ENCODE measurements at regions not wholly inside any gene's neighbourhood (a gene's known extent, or its start where the extent isn't known, plus 50 kb on each side); places are given as distances from the start of the nearest gene placed in this dataset.

GRCh38 chr2:215874418-215874817 lies 138.9 kb downstream of the MREG start:
- no peaks in the 10 kb centered on the region for H3K4me1 ChIP-seq (replicated peaks)
- WGBS, result 96% methylated on average over 2 of the region's 2 CpGs
- H3K9me3 ChIP-seq, result no peaks in the 10 kb centered on the region
- H3K36me3 ChIP-seq, result no peaks in the 10 kb centered on the region
- intact Hi-C loops (cut with DNase I), result no loop called here
- no peak overlapping the region for H3K4me3 ChIP-seq
- no peak overlapping the region for H3K27ac ChIP-seq
- no peaks in the 10 kb centered on the region for H3K27me3 ChIP-seq (replicated peaks; ENCODE audit: insufficient read depth)
- no peak for DNase-seq (ENCODE audit: low spot score)
- no peak for TF ChIP-seq POLR2A (IDR thresholded peaks at IDR 0.05)
- no peak for TF ChIP-seq CTCF (IDR thresholded peaks at IDR 0.05)
- no peak for TF ChIP-seq POLR2AphosphoS5 (IDR thresholded peaks at IDR 0.05)

GRCh38 chr2:215870986-215871385 lies 142.4 kb downstream of the MREG start:
- no peaks in the 10 kb centered on the region for H3K36me3 ChIP-seq
- no peaks in the 10 kb centered on the region for H3K4me1 ChIP-seq (replicated peaks)
- no peaks in the 10 kb centered on the region for H3K9me3 ChIP-seq
- no peak for TF ChIP-seq CTCF (IDR thresholded peaks at IDR 0.05)
- no peak for TF ChIP-seq POLR2AphosphoS5 (IDR thresholded peaks at IDR 0.05)
- no peak overlapping the region for H3K27ac ChIP-seq
- DNase-seq (ENCODE audit: low spot score), result no peak
- no peaks in the 10 kb centered on the region for H3K27me3 ChIP-seq (replicated peaks; ENCODE audit: insufficient read depth)
- no peak overlapping the region for H3K4me3 ChIP-seq
- WGBS, result 98% methylated on average over 2 of the region's 2 CpGs
- intact Hi-C loops (cut with DNase I), result no loop called here

GRCh38 chr2:215870088-215870490 lies 143.3 kb downstream of the MREG start:
- Histone ChIP-seq H3K36me3 (no peaks in the 10 kb centered on the region), H3K4me1 (replicated peaks) (no peaks in the 10 kb centered on the region), H3K27me3 (replicated peaks; ENCODE audit: insufficient read depth) (no peaks in the 10 kb centered on the region), H3K4me3 (no peak overlapping the region), H3K27ac (no peak overlapping the region), H3K9me3 (no peaks in the 10 kb centered on the region)
- 85% methylated on average over 3 of the region's 3 CpGs for WGBS
- TF ChIP-seq CTCF (IDR thresholded peaks at IDR 0.05), result no peak
- intact Hi-C loops (cut with DNase I), result no loop called here
- no peak for DNase-seq (ENCODE audit: low spot score)

- H3K36me3 ChIP-seq, result no peaks in the 10 kb centered on the region
- H3K4me3 ChIP-seq, result no peak overlapping the region
- no peak for TF ChIP-seq POLR2AphosphoS5 (IDR thresholded peaks at IDR 0.05)
- TF ChIP-seq CTCF (IDR thresholded peaks at IDR 0.05), result no peak
- intact Hi-C loops (cut with DNase I), result no loop called here
- H3K27me3 ChIP-seq (replicated peaks; ENCODE audit: insufficient read depth), result no peaks in the 10 kb centered on the region
- H3K9me3 ChIP-seq, result no peaks in the 10 kb centered on the region
- DNase-seq (ENCODE audit: low spot score), result no peak
- no peaks in the 10 kb centered on the region for H3K4me1 ChIP-seq (replicated peaks)
- H3K27ac ChIP-seq, result no peak overlapping the region
- WGBS, result 84% methylated on average over 4 of the region's 4 CpGs
These were observed 144.4 kb downstream of the MREG start for GRCh38 chr2:215868846-215869543.

GRCh38 chr2:215866606-215867005 lies 146.7 kb downstream of the MREG start:
- Histone ChIP-seq H3K27ac (no peak overlapping the region), H3K9me3 (no peaks in the 10 kb centered on the region), H3K27me3 (replicated peaks; ENCODE audit: insufficient read depth) (no peaks in the 10 kb centered on the region), H3K4me3 (no peak overlapping the region), H3K4me1 (replicated peaks) (no peaks in the 10 kb centered on the region), H3K36me3 (no peaks in the 10 kb centered on the region)
- intact Hi-C loops (cut with DNase I), result no loop called here
- TF ChIP-seq POLR2AphosphoS5 (IDR thresholded peaks at IDR 0.05) (no peak), CTCF (IDR thresholded peaks at IDR 0.05) (no peak), POLR2A (IDR thresholded peaks at IDR 0.05) (no peak)
- no peak for DNase-seq (ENCODE audit: low spot score)
- WGBS, result 22% methylated on average over 2 of the region's 2 CpGs
